Glomerular visceral epithelial cell (primary cell): ENCODE measurements at regions not wholly inside any gene's neighbourhood (a gene's known extent, or its start where the extent isn't known, plus 50 kb on each side); places are given as distances from the start of the nearest gene placed in this dataset.

Source experiments
- DNase-seq: peaks from one replicate; pipeline ENCODE4 v3.0.0-alpha.2; 2016; ENCODE audit errors: extremely low spot score

DNA sequence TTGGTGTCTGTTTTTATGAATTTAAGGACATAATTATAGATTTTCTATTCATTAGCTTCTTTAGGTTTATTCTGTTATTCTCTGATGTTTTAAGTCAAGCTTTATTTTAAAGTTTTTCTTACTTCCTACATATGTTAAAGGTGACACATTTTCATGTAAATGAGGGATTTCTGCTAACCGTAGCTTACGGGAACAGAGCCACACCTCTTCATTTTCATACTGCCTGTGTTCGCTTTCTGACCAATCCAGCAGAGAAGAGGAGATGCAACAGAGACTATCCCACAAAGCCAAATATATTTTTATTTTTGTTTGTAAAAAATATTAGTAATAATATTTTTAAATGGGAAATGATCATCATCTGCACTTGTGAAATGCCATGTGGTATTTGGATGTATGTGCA lies 774.1 kb downstream of the BRD1 start:
- DNase-seq = no peak

DNA sequence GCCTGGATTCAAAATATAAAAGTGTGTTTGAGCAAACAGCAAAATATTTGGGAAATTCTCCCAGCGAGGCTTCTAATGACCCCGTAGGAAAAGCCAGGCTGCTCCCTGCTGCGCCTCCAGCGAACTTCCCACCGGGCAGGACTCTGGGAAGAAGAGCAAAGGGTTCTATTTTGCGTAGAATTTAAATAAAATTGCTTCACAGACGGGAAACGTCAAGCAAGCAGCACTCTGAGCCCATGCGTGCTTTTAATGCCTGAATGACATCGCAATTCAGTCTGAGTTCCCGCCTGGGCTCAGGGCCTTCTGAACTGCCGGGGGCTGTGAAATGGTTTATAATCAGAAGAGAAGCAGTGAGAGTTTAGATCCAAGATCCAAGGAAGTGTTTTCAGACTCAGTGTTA lies 775.1 kb downstream of the BRD1 start:
- DNase-seq = no peak

DNA sequence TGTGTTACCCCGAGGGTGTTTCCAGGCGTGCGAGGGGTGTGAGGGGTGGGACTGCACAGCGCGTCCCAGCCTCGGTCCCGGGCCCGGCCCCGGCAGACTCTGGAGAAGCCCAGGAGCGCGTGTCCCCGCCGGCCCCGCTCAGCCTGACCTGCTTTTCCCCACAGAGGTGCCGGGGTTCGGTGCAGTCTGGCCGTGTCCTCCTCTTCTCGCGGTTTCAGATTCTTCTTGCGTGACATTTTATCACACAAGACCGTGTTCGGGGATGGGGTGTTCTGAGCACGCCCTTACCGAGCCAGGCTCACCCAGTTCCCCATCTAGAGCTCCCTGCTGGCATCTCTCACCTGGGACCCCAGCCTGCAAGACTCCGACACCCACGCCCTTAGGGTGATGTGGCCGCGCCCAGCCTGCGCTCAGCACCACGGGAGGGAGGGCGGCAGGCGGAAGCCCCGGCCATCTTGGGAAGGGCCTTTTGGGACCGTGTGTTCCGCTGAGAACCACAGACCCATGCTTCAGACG lies 775.6 kb downstream of the BRD1 start:
- DNase-seq = peak; percentile 9

DNA sequence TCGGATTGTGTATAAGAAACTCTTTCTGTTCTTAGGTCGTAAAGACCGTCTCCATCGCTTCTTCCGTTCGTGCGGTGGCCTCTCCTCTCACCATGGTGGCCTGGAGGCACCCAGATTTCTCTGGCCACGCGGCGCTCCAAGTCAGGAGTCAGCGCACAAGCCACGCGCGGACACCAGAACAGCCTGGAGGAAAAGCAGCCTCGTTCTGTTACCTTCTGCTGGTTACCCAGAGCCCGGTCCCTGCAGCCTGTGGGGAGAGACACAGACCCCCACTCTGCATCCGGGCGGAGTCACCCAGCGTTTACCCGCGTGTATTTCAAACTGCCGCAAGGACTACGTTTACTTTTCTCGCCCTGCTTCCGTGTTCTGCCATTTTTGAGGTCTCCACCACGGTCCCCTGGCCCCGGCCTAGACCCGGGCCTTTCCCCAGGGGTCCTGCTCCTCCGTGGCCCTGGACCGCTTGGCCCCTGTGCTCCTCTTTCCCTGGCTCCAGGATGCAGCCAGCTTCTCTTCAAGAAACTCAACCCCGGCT lies 776.1 kb downstream of the BRD1 start:
- DNase-seq = no peak

DNA sequence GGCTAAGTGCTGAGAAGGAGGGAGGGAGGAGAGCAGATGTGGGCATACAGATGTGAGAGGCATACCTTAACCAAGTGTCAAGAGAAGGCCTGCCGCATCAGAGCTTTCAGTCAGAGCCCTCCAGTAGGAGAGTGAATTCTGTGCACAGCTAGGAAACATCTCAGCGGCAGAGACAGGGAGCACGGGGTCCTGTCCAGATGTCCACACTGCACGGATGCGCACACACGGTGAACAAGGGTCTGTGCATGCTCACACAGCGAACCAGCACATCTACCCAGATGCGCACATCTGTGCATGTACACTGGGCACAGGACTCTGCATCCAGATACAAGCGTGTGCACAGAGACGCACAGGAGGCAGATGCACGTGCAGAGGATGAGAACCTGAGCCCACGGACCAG lies 778.0 kb downstream of the BRD1 start:
- DNase-seq = no peak

DNA sequence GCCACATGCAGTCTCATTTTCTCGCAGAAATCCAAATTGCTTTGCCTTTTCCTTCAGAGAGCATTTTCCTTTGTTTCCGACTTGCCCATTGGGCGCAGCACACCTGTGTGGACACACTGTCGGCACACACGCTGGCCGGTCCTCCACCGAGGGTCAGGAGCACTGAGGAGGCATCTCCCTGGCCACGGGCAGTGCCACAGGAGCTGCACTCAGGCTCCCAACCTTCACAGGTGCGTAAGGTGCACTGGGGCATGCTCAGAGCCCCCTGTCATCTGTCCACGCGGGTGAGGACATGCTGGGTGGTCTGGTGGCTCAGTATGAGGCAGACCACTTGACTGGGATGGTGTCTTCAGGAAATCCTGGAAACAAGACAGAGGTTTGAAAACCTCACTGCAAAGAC lies 779.1 kb downstream of the BRD1 start:
- DNase-seq = no peak

DNA sequence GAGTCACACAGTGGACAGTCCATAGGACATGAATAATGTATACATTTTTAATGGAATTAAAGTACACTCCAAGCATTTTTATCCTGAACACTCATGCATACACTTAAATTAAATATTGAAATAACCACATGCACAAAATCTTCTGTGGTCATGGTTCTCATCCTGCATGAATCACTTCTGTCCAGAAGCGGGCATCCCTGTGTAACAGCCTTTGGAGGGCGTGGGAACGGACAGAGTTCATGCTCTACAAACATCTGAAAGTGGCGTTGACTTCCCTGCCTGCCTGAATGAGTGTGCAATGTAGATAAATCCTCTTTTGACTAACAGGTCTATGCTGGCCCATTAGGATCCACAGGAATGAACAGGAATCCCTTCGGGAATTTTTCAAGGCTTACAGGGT lies 780.2 kb downstream of the BRD1 start:
- DNase-seq = peak; percentile 1

DNA sequence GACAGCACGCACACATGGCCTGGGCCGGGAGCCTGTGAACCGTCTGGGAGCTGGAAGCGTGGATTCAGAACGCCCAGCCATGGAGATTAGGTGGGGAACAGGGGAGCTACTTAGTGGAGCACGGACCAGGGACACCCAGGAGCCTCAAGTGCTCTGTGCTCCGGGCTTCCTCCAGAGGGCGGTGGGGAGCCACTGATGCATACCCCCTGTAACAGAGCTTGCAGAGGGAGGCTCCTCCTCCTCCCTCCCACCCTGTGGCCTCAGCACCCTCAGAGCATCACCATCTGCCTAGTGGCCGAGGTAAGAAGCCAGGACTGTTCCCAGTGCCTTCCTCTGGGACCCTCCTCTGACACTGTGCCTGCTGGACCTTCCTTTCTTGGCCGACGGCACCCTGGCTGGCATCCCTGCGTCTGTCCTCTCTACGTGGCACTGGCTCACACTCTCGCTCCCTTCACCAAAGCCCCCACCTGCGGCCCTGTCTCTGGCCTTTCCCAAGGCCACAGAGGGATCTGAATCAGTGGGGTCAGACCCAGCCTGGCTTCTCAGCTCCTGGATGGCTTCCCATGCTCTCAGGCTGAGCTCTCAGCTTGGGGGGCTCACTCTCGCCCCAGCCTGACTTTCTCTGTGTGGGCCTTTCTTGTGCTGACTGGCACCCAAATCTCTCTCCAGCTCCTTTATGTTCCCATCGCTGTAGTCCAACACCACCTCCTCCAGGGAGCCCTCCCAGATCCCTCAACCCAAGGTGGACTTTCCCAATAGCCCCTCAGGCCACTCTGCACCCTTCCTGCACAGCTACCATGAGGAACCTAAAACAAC lies 780.9 kb downstream of the BRD1 start:
- no peak for DNase-seq

DNA sequence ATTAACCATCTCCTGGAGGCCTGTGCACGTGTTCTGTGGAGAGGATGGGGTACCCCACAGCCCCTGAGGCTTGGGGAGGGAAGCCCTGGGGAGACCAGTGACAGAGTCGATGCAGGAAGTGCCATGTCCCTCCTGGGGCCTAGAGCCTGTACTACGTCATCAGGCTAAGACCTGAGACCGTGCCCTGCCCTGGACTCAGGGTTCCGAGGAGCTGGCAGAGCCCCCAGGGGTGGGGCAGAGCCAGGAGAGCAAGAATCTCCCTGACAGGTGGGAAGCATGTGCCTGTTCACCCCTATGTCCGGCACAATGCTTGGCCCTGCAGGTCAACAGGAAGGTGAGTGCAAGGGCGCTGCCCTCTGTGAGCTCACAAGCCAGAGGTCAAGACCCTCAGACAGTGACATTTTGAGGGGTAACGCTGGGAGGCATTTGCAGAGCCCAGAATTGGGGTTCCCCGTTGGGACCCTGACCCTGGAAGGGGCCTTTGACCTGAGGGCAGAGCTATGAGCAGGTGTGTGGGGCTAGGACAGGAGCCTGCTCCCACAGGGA lies 781.6 kb downstream of the BRD1 start:
- no peak for DNase-seq

DNA sequence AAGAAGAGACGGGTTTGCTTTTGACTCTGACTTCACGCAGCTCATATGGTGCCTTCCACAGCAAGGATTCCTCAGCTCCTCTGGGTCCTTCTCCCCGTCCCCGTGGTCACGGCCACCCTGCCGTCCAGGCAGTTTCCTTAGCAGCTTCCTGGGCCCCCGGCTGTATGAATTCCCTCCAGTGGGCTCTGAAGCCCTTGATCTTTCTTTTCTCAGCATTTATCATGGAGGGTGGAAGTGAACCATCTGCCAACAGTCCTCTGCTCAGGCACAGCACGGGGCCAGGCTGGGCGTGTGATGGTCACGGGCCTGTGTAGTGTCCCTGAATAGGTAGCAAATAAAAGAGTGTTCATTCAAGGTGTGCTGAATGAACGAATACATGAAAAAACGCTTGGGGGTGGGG lies 782.4 kb downstream of the BRD1 start:
- no peak for DNase-seq

DNA sequence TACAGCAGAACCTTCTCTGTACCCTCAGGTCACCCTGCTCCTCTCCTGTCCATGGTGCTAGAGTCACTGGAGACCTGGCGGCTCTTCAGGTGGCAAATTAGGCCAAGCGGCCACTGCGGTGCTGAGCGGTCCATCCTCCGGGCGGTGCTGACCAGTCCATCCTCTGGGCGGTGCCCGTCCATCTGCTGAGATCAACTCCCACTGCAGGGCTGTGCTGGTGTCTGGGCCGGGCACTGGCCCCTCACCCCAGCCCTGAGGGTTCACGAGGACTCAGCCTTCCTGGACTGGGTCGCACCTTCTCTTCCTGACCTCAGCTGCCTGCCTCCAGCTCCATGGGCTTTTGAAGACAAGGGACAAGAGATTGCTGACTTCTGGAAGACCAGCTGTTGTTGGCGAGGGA lies 782.9 kb downstream of the BRD1 start:
- no peak for DNase-seq

DNA sequence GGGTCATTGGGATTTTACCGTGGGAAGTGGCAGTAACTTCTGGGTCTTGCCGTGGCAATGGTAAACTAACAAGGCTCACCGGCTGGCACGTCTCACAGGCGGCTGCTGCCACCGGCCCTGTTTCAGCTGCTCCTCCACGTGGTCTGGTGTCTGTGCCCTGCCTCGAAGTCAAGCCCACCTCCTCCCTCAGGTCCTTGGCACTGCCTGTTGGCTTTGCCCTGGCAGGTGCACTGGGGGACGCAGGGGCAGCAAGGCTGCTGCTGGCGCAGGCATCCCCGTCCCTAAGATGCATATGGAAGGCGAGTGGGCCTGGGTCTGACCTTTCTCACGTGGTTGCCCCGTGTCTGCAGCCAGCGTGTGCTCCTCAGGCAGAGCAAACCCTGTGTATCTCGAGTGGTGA lies 783.6 kb downstream of the BRD1 start:
- DNase-seq = no peak

DNA sequence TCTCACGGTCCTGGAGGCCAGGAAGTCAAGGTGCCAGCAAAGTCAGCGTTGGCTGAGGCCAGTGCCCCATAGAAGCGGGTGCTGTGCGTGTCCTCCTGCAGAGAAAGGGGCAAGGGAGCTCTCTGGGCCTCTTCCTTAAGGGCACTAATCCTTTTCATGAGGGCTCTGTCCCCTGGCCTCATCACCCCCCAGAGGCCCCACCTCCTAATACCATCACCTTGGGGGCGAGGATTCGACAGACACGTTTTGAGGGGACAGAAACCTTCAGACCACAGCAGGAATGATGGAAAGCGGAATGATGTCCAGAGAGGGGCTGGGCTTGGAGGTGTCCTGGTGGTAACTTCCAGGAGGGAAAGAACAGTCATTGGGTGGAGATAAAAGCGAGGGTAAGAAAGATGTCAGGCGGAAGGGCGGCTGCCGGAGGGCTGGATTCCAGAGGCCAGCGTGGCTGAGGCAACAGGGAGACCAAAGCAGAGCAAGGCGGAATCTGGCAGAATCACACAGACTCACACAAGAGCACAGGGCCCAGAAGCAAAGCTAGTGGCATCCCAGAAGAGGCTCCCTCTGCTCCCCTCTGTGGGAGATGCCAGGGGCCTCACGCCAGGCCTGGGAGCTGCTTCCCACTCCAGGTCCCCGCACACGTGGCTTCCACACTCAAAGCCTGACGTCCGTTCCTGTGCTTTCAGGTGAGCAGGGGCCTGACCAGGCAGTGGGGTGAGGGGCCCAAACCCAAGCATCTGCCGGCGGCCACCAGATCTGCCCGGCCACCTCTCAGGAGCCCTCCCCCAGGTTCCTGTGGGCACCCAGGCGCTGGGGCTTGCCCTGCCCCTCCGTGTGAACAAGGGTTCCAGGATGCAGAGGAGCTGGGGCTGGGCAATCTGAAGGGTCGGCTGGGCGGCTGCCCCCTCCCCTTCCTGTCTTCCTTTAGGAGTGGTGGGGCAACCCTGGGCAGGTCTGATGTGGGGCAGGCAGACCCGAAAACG lies 784.5 kb downstream of the BRD1 start:
- DNase-seq = no peak

DNA sequence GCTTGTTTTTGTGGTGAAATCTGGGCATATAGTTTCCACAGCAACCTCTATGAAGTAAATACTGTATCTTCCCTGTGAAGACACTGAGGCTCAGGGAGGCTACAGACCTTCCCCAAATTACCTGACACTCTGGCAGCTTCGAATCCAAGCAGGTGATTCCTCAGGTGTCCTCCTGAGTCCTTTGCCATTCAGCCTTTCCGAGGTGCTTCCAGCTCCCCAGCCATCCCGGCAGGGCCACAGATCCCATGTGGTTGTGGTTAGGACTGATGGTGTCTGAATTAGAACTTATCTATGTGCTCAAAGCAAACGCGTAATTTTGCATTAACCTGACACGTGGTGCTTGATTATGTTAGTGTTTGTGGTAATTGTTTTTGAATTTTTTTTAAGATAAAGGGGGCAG lies 785.6 kb downstream of the BRD1 start:
- no peak for DNase-seq

DNA sequence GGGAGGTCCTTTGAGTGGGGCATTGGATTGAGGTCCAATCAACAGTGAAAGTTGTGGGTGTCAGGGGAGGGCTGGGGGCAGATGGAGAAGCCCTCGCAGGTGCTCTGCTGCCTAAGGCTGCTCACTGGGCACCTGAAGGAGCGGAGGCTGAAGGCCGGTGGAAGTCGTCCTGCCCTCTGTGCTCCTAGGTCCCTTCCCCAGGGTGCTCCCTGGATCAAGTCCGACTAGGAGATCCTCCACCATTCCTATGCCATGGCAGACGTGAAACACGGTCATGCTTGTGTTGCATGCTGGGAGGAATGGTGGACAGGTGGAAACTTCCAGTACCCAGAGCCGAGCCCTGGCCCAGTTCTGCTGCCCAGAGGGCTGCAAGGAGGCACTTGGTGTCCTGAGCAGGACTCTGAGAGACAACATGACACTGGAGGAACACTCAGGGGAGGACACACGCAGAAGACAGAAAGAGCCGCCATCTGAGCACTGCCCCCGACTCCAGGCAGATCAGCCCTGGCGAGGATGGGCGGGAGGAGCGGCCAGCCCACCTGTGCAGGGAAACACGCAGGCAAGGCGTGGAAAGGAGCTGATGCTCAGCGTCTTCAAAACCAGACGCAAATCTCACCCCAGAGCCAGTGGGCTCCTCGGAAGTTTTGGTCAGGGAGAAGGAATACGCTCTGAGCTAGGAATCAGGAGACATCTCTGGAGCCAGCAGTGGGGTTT lies 786.8 kb downstream of the BRD1 start:
- no peak for DNase-seq

DNA sequence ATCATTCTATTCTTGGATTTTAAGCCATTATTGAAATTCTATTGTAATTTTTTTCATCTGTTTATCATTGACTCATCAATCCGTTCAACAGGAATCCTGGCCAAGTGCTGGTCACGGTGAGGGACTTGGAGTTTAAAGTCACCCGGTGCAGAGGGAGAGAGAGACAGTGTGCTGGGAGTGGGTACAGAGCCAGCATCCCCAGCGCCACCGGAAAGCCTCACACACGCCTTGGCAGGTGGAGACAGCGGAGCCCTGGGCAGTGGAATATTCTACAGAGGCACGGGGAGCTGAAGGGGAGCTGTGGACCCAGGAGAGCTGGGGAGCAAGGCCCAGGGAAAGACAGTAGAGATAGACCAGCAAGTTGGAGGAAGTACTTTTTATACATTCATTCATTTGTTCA lies 787.6 kb downstream of the BRD1 start:
- DNase-seq = no peak

DNA sequence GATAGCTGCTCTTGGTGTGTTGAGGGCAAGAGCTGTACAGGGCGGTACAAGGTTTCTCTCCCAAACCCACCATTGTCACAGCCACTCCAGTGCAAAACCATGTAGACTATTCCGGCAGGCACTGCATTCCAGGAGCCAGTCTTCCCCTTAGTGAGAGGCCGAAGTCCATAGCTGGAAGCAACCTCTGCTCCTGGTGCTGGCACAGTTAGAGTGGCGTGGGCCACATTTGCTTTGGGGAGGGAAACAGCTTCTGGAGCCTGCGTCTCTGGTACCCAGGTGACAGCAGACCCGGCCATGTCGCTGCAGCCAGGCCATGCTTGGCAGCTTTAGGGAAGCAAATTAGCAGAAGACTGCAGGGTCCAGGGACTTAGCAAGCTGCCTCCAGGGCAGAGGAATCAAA lies 788.0 kb downstream of the BRD1 start:
- DNase-seq = no peak

DNA sequence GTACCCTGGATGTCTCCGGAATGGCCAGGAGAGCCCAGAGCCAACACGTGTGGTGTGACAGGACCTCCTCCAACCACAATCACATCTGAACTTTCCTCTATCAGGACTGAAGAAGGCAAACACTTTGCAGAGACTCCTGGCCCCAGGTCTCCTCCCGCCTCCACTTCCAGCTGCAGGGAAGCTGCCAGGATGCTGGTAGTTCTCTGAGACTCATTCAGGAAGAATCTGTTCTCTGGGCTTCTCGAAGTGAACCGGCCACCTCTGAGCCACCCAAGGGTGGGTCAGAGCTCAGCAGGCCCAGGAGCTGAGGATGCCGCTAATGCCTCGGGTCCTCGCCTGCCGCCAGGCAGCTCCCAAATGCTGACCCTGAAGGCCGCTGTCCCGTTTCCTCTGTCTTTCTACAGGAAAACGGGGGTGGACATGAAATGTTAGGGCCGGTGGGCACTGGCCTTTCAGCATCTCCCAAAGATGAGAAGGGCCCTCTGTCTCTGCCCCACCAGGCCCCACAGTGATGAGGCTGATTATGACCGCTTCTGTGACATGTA lies 789.9 kb downstream of the BRD1 start:
- DNase-seq = no peak

DNA sequence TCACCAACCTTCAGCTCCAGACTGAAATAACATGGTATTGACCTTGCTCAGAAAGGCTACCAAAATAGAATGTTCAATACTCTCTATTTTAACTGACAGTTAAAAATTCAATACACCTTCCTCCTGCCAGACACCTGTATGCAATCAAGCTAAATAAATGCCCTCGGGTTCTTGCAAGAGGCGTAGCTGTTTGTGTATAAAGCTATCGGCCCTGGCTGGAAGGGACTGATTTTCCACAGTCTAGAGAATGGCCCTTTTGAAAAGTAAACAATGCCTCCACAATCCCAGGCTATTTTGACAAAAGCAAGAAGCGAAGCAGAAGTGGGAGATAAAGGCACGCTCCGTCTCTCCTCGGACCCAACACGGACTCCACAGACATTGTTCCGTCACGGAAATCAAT lies 791.2 kb downstream of the BRD1 start:
- DNase-seq = no peak

DNA sequence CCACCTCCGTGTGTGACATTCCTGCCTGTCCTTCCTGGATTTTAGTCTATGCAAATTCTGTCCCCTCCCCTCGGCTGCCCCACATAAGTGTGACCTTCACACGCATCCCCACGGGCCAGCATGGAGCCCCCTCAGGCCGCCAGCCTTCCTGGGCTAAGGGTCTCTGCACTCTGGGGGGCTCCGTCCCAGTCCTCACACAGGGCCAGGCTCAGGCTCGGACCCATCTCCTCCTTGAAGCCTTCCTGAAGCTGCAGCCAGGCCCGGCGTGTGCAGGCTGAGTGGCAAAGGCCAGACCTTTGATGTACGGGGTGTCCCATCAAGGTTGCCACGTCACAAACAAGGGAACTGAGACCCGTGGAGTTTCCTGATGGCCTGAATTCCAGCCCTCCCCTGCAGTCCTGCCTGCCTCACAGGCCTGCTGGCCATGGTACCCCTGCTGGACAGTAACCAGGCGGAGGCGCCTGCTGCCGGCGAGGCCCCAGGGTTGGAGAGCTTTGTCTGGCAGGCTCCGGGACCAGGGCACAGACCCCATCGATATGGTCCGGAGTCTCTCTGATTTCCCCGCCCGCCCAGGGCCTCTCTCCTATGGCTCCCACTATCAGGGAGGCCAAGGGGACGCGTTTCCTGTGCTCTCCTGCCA lies 791.7 kb downstream of the BRD1 start:
- no peak for DNase-seq
